Gastroesophageal sphincter (tissue), 4 donors: ENCODE measurements at regions not wholly inside any gene's neighbourhood (a gene's known extent, or its start where the extent isn't known, plus 50 kb on each side); places are given as distances from the start of the nearest gene placed in this dataset.

ENCODE experiments used
- ATAC-seq: fragments of 150-250 bp; one replicate; pipeline ENCODE4 v1.9.1; 2016; ENCODE audit warnings: mild to moderate bottlenecking, moderate library complexity
- H3K27ac ChIP-seq, 4 donors: fragments of 200-600 bp; sonication (generic) in 3 of 4; 1 replicate in 3 of 4; 2 replicates in 1 of 4; pipeline ENCODE4 v1.5.1; 2016 to 2019
- H3K27me3 ChIP-seq: fragments of 200-600 bp; sonication (generic); one replicate; pipeline ENCODE4 v1.5.1; 2019
- H3K36me3 ChIP-seq, 2 donors: fragments of 200-600 bp; sonication (generic); one replicate each; pipeline ENCODE4 v1.5.1; 2019; ENCODE audit warnings: control low read depth in 1 of 2
- H3K4me1 ChIP-seq, 3 donors: fragments of 200-600 bp; sonication (generic); 1 replicate in 2 of 3; 2 replicates in 1 of 3; pipeline ENCODE4 v1.5.1; 2016 to 2019; ENCODE audit warnings: control low read depth in 2 of 3
- H3K4me3 ChIP-seq, 2 donors: fragments of 200-600 bp; sonication (generic); one replicate each; pipeline ENCODE4 v1.5.1; 2019; ENCODE audit warnings: mild to moderate bottlenecking in 1 of 2, moderate library complexity in 1 of 2
- H3K9me3 ChIP-seq, 3 donors: fragments of 200-600 bp; sonication (generic); one replicate each; pipeline ENCODE4 v1.5.1; 2017 to 2019; ENCODE audit warnings: control low read depth in 2 of 3
- CTCF ChIP-seq, 4 experiments: fragments of 200-600 bp in 2 of 4; fragments of 450-650 bp in 2 of 4; sonication (generic) in 1 of 4; IDR thresholded peaks; one replicate each; pipeline ENCODE4 v1.5.1; 2017 to 2019; ENCODE audit warnings: antibody characterized with exemption in 4 of 4, mild to moderate bottlenecking in 2 of 4, moderate library complexity in 2 of 4
- EP300 ChIP-seq: sonication (generic); formaldehyde crosslinking; IDR thresholded peaks from one replicate; pipeline ENCODE4 v1.6.1; 2017; ENCODE audit warnings: antibody characterized with exemption, mild to moderate bottlenecking
- POLR2A ChIP-seq, 2 donors: fragments of 450-650 bp; IDR thresholded peaks; one replicate each; pipeline ENCODE4 v1.6.1; 2017; ENCODE audit warnings: antibody characterized with exemption in 2 of 2, mild to moderate bottlenecking in 2 of 2, moderate library complexity in 1 of 2
- POLR2AphosphoS5 ChIP-seq: sonication (generic); formaldehyde crosslinking; IDR thresholded peaks from one replicate; pipeline ENCODE4 v1.6.1; 2017; ENCODE audit warnings: antibody characterized with exemption
- WGBS, 2 donors: methylation state at CpG; one replicate each; pipeline ENCODE4 v1.1.5; 2018; ENCODE audit warnings: low coverage in 1 of 2; 5-methylcytosine and 5-hydroxymethylcytosine counted together

DNA sequence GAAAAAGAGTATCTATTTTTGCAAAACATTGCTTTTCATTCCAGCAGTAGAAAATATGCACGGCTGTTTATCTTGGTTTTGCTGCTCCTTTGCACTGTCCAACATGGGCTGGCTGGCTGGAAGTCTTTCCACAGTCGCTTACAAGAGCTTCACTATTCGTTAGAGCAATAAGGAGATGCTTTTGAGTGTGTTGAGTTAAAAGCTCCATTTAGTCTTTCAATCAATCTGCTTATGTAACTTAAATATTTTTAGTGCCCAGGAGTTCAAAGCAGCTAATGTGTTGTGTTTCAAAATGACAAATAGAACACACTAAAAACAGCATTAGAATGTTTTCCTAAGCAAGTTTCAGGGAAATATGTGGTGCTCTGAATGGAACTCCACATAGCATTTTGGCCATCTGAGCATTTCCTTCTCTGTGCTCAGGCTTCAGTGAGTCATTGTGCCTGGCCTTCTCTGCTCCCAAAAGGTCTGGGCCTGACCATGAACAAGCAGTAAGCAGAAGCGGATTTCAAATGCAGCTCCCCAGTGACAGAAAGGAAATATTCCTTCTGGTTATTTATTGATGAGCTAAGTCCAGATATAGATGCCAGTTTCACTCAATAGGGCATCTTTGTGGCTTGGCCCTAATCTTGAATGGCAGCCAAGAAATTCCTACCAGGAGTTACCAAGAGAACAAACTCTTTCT lies 580.3 kb downstream of the TENT5A start:
- TF ChIP-seq POLR2A (IDR thresholded peaks at IDR 0.05) (no peak), POLR2AphosphoS5 (no peak), CTCF (IDR thresholded peaks at IDR 0.05) (no peak), EP300 (no peak)
- H3K27ac ChIP-seq: peak overlapping the region in 3 of 4 donors; percentile 41 to 57 (median 45)
- H3K4me3 ChIP-seq: no peak overlapping the region
- no peaks in the 10 kb centered on the region for H3K9me3 ChIP-seq
- 16 to 23% methylated on average over 2 to 3 of the region's 4 CpGs for WGBS, 2 donors
- H3K27me3 ChIP-seq: no peaks in the 10 kb centered on the region
- ATAC-seq: peak; percentile 82
- H3K36me3 ChIP-seq: no peaks in the 10 kb centered on the region
- H3K4me1 ChIP-seq: peaks cover 0 to 19% (median 0%) of the 10 kb centered on the region in 3 donors

GRCh38 chr6:81169166-81169565 lies 583.3 kb downstream of the TENT5A start:
- H3K36me3 ChIP-seq: no peaks in the 10 kb centered on the region
- no peak overlapping the region for H3K4me3 ChIP-seq
- no peak for ATAC-seq
- H3K9me3 ChIP-seq: no peaks in the 10 kb centered on the region
- no peak overlapping the region for H3K27ac ChIP-seq
- TF ChIP-seq POLR2A (IDR thresholded peaks at IDR 0.05) (no peak), POLR2AphosphoS5 (no peak), CTCF (IDR thresholded peaks at IDR 0.05) (no peak), EP300 (no peak)
- peaks cover 0 to 19% (median 0%) of the 10 kb centered on the region in 3 donors for H3K4me1 ChIP-seq
- 52 to 53% methylated on average over 2 of the region's 2 CpGs for WGBS, 2 donors
- H3K27me3 ChIP-seq: no peaks in the 10 kb centered on the region

GRCh38 chr6:81166770-81167169 lies 585.7 kb downstream of the TENT5A start:
- Histone ChIP-seq H3K27me3 (no peaks in the 10 kb centered on the region), H3K4me3 (no peak overlapping the region), H3K4me1 (peaks cover 0 to 6% (median 0%) of the 10 kb centered on the region in 3 donors), H3K9me3 (no peaks in the 10 kb centered on the region), H3K27ac (no peak overlapping the region), H3K36me3 (no peaks in the 10 kb centered on the region)
- ATAC-seq: no peak
- TF ChIP-seq POLR2A (IDR thresholded peaks at IDR 0.05) (no peak), EP300 (no peak), CTCF (IDR thresholded peaks at IDR 0.05) (no peak), POLR2AphosphoS5 (no peak)

DNA sequence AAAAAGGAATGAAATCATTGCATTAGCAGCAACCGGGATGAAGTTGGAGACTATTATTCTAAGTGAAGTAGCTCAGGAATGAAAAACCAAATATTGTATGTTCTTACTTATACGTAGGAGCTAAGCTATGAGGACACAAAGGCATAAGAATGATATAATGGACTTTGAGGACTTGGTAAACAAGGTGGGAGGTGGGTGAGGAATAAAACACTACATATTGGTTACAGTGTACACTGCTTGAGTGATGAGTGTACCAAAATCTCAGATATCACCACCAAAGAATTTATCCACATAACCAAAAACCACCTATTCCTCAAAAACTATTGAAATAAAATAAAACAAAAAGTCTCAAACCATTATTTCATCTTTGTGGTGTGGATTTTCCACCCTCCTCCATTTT lies 593.5 kb downstream of the TENT5A start:
- WGBS, 2 donors: 60 to 88% methylated on average over 2 of the region's 2 CpGs
- no peak for ATAC-seq

More for the DNA sequence above, 593.5 kb downstream of the TENT5A start:
- Histone ChIP-seq H3K9me3 (peaks cover 0 to 6% (median 0%) of the 10 kb centered on the region in 3 donors), H3K27me3 (no peaks in the 10 kb centered on the region), H3K4me3 (no peak overlapping the region), H3K4me1 (no peaks in the 10 kb centered on the region), H3K36me3 (no peaks in the 10 kb centered on the region), H3K27ac (no peak overlapping the region)
- TF ChIP-seq EP300 (no peak), POLR2AphosphoS5 (no peak), CTCF (IDR thresholded peaks at IDR 0.05) (no peak), POLR2A (IDR thresholded peaks at IDR 0.05) (no peak)
